Fibroblast of lung (primary cell): ENCODE measurements at regions not wholly inside any gene's neighbourhood (a gene's known extent, or its start where the extent isn't known, plus 50 kb on each side); places are given as distances from the start of the nearest gene placed in this dataset.

Source experiments
- CTCF ChIP-seq, 2 donors: IDR thresholded peaks in 1 of 2; conservative IDR thresholded peaks in 1 of 2; 1 replicate in 1 of 2; 2 replicates in 1 of 2; pipeline ENCODE4 v1.5.1; 2011 to 2012; ENCODE audit warnings: low read length in 2 of 2, control low read depth in 1 of 2, inconsistent platforms in 1 of 2, low read depth in 1 of 2, mild to moderate bottlenecking in 1 of 2
- EZH2 ChIP-seq: IDR thresholded peaks from 2 replicates; pipeline ENCODE4 v1.5.1; 2012; ENCODE audit warnings: low read length, control low read depth, mild to moderate bottlenecking; ENCODE audit errors: missing control alignments

- TF ChIP-seq CTCF (conservative IDR thresholded peaks at IDR 0.05 in 1 of 2, IDR thresholded peaks at IDR 0.05 in 1 of 2; ENCODE audit: low read depth in 1 of 2, low read length in 2 of 2) (no peak), EZH2 (no peak)
These were observed 90.7 kb upstream of the WLS start for GRCh38 chr1:68322837-68323687.
